Cardiac muscle cell (in vitro differentiated cells and primary cell): ENCODE measurements at regions not wholly inside any gene's neighbourhood (a gene's known extent, or its start where the extent isn't known, plus 50 kb on each side); places are given as distances from the start of the nearest gene placed in this dataset.

Experiments
- DNase-seq, 2 donors: peaks; one replicate each; pipeline versions ENCODE4 v3.0.0 to v3.0.0-alpha.2; 2010 to 2017; ENCODE audit warnings: low read depth in 1 of 2, low spot score in 1 of 2
- H3K27ac ChIP-seq: fragments of 200-600 bp; sonication (generic); 2 replicates; pipeline ENCODE4 v1.5.1; 2016
- H3K27me3 ChIP-seq: fragments of 200-600 bp; sonication (generic); 2 replicates; pipeline ENCODE4 v1.6.0; 2016; ENCODE audit warnings: control low read depth
- H3K36me3 ChIP-seq: fragments of 200-600 bp; sonication (generic); 2 replicates; pipeline ENCODE4 v1.5.1; 2016; ENCODE audit warnings: control low read depth
- H3K4me1 ChIP-seq: fragments of 200-600 bp; sonication (generic); 2 replicates; pipeline ENCODE4 v1.8.1; 2017; ENCODE audit warnings: low read depth, mild to moderate bottlenecking, mixed run types
- H3K4me3 ChIP-seq: fragments of 200-600 bp; sonication (generic); 2 replicates; pipeline ENCODE4 v1.5.1; 2016; ENCODE audit warnings: mild to moderate bottlenecking
- H3K9me3 ChIP-seq: fragments of 200-600 bp; sonication (generic); 2 replicates; pipeline ENCODE4 v1.5.1; 2017; ENCODE audit warnings: low read depth, mild to moderate bottlenecking, control low read depth
- TF ChIP-seq, protein P1 (sequence below): IDR thresholded peaks from 2 replicates; pipeline ENCODE4 v1.5.1; 2012; ENCODE audit warnings: low read depth, mild to moderate bottlenecking, low read length

- TF ChIP-seq, protein P1, sequence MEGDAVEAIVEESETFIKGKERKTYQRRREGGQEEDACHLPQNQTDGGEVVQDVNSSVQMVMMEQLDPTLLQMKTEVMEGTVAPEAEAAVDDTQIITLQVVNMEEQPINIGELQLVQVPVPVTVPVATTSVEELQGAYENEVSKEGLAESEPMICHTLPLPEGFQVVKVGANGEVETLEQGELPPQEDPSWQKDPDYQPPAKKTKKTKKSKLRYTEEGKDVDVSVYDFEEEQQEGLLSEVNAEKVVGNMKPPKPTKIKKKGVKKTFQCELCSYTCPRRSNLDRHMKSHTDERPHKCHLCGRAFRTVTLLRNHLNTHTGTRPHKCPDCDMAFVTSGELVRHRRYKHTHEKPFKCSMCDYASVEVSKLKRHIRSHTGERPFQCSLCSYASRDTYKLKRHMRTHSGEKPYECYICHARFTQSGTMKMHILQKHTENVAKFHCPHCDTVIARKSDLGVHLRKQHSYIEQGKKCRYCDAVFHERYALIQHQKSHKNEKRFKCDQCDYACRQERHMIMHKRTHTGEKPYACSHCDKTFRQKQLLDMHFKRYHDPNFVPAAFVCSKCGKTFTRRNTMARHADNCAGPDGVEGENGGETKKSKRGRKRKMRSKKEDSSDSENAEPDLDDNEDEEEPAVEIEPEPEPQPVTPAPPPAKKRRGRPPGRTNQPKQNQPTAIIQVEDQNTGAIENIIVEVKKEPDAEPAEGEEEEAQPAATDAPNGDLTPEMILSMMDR: no peak
- Histone ChIP-seq H3K27me3 (no peaks in the 10 kb centered on the region), H3K4me1 (no peaks in the 10 kb centered on the region), H3K4me3 (no peak overlapping the region), H3K36me3 (no peaks in the 10 kb centered on the region), H3K27ac (no peak overlapping the region), H3K9me3 (no peaks in the 10 kb centered on the region)
- no peak for DNase-seq
Measured at GRCh38 chr10:123295644-123296043, 141.4 kb downstream of the BUB3 start.

GRCh38 chr10:123297175-123297574 is 143.0 kb downstream of the BUB3 start:
- Histone ChIP-seq H3K36me3 (no peaks in the 10 kb centered on the region), H3K27me3 (no peaks in the 10 kb centered on the region), H3K27ac (no peak overlapping the region), H3K4me3 (no peak overlapping the region), H3K4me1 (no peaks in the 10 kb centered on the region), H3K9me3 (no peaks in the 10 kb centered on the region)
- no peak for DNase-seq
- TF ChIP-seq, protein P1: no peak

DNA sequence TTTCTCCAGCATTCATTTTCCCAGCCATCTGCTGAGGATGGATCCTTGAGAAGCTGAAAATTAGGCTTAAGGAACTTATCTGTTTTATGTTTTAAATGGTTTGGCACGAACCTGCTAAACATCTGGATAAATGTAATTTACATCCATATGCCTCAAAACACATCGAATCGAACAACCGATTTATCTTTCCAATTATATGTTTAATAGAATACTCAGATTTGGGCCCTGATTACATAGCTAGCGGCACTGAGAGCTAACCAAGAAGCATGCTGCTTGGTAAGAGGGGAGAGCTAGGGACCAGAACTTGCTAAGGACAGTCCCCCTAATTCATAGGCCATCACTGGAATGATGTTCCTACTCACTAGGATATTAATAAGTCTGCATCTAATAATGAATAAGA is 144.4 kb downstream of the BUB3 start:
- Histone ChIP-seq H3K4me3 (no peak overlapping the region), H3K27ac (no peak overlapping the region), H3K27me3 (no peaks in the 10 kb centered on the region), H3K4me1 (no peaks in the 10 kb centered on the region), H3K9me3 (no peaks in the 10 kb centered on the region), H3K36me3 (no peaks in the 10 kb centered on the region)
- TF ChIP-seq, protein P1: no peak
- no peak for DNase-seq

- Histone ChIP-seq H3K4me3 (no peak overlapping the region), H3K9me3 (no peaks in the 10 kb centered on the region), H3K27ac (no peak overlapping the region), H3K4me1 (no peaks in the 10 kb centered on the region), H3K36me3 (no peaks in the 10 kb centered on the region), H3K27me3 (no peaks in the 10 kb centered on the region)
- TF ChIP-seq, protein P1: no peak
- no peak for DNase-seq
Measured at GRCh38 chr10:123299598-123299997, 145.4 kb downstream of the BUB3 start.

GRCh38 chr10:123301077-123301857 is 147.1 kb downstream of the BUB3 start:
- TF ChIP-seq, protein P1: no peak
- Histone ChIP-seq H3K9me3 (no peaks in the 10 kb centered on the region), H3K36me3 (no peaks in the 10 kb centered on the region), H3K4me1 (no peaks in the 10 kb centered on the region), H3K27me3 (no peaks in the 10 kb centered on the region), H3K27ac (no peak overlapping the region), H3K4me3 (no peak overlapping the region)
- DNase-seq: peak in 1 of 2 donors; percentile 66
